ENCODE measurements at regions not wholly inside any gene's neighbourhood (a gene's known extent, or its start where the extent isn't known, plus 50 kb on each side); places are given as distances from the start of the nearest gene placed in this dataset.

- TF ChIP-seq JUN (IDR thresholded peaks at IDR 0.05; ENCODE audit: low read depth, low read length) (no peak), KDM5A (IDR thresholded peaks at IDR 0.05; ENCODE audit: low read length) (no peak), CREB1 (IDR thresholded peaks at IDR 0.05) (no peak), RXRA (IDR thresholded peaks at IDR 0.05; ENCODE audit: insufficient read depth, low read depth, low read length) (no peak), SIRT6 (IDR thresholded peaks at IDR 0.05; ENCODE audit: low read length) (no peak)
- Histone ChIP-seq H4K5ac (ENCODE audit: insufficient read length, low read depth, low read length) (no peak overlapping the region), H3K18ac (ENCODE audit: extremely low read depth, low read length) (no peak overlapping the region), H3K4me2 (ENCODE audit: insufficient read depth in 1 of 2, low read depth in 2 of 2, low read length in 2 of 2) (no peak overlapping the region), H3K9me3 (ENCODE audit: insufficient read depth in 2 of 2, low read depth in 1 of 2, low read length in 1 of 2) (no peaks in the 10 kb centered on the region), H3K14ac (ENCODE audit: insufficient read length) (no peak overlapping the region), H3K79me2 (ENCODE audit: control insufficient read depth in 1 of 2, insufficient read depth in 2 of 2, low read length in 2 of 2) (no peaks in the 10 kb centered on the region), H2BK15ac (ENCODE audit: low read length) (no peak overlapping the region), H2BK12ac (ENCODE audit: low read depth, low read length) (no peak overlapping the region), H3K27ac (ENCODE audit: low read depth, low read length) (no peak overlapping the region), H3K79me1 (ENCODE audit: low read depth, low read length) (no peaks in the 10 kb centered on the region), H4K91ac (replicated peaks; ENCODE audit: insufficient read length, low read length) (no peak overlapping the region), H3K9ac (replicated peaks in 1 of 4; ENCODE audit: extremely low read depth in 1 of 4, low read depth in 3 of 4, low read length in 3 of 4) (no peak overlapping the region), H3K23me2 (ENCODE audit: low read depth, low read length) (no peaks in the 10 kb centered on the region), H3K36me3 (ENCODE audit: control insufficient read depth in 2 of 4, insufficient read depth in 4 of 4, low read length in 3 of 4) (no peaks in the 10 kb centered on the region), H2AFZ (ENCODE audit: low read length) (no peak overlapping the region), H3K56ac (replicated peaks; ENCODE audit: insufficient read length, low read depth, low read length) (no peak overlapping the region), H2BK120ac (replicated peaks; ENCODE audit: low read depth, low read length) (no peak overlapping the region), H3K23ac (ENCODE audit: insufficient read length) (no peak overlapping the region), H2BK20ac (ENCODE audit: low read length) (no peak overlapping the region), H2BK5ac (ENCODE audit: low read depth, low read length) (no peak overlapping the region), H3K4me3 (ENCODE audit: extremely low read depth in 1 of 4, insufficient read depth in 2 of 4, low read depth in 3 of 4, low read length in 4 of 4) (no peak overlapping the region), H2AK5ac (ENCODE audit: low read depth, low read length) (no peak overlapping the region), H4K20me1 (replicated peaks in 1 of 2; ENCODE audit: control insufficient read depth in 1 of 2, insufficient read depth in 2 of 2, low read length in 2 of 2) (no peaks in the 10 kb centered on the region), H3K27me3 (replicated peaks in 1 of 4; ENCODE audit: control insufficient read depth in 3 of 4, extremely low read depth in 1 of 4, insufficient read depth in 3 of 4, low read length in 3 of 4) (no peaks in the 10 kb centered on the region), H3K4ac (replicated peaks; ENCODE audit: insufficient read length, low read depth, low read length) (no peak overlapping the region), H4K8ac (ENCODE audit: extremely low read depth, insufficient read depth, low read length) (no peak overlapping the region), H3K4me1 (replicated peaks in 1 of 4; ENCODE audit: control insufficient read depth in 3 of 4, insufficient read depth in 4 of 4, low read length in 3 of 4) (no peaks in the 10 kb centered on the region)
- DNase-seq (ENCODE audit: low read depth in 1 of 2, low spot score in 2 of 2), result no peak
- ChIA-PET POLR2A (ENCODE audit: partially characterized antibody) (no interaction called here), CTCF (ENCODE audit: partially characterized antibody) (interaction anchor here (0.7 kb wide), 1 partner anchor 962 kb away, joined by 3 read pairs; no protein-coding TSS in a partner anchor)
- FAIRE-seq, result no peak
- 95% methylated on average over 3 of the region's 3 CpGs; no CpG with 5 or more reads in 1 of the 2 experiments for WGBS, 2 experiments (ENCODE audit: extremely low coverage in 1 of 2, insufficient coverage in 1 of 2, insufficient read length in 1 of 2, insufficient replicate concordance in 2 of 2, low coverage in 1 of 2, low lambda C conversion rate in 2 of 2, missing lambda C conversion rate in 1 of 2)
Measured at GRCh38 chr1:55726994-55727393, 511.8 kb upstream of the USP24 start.
